ENCODE measurements at regions not wholly inside any gene's neighbourhood (a gene's known extent, or its start where the extent isn't known, plus 50 kb on each side); places are given as distances from the start of the nearest gene placed in this dataset.
A peak's percentile ranks its signal among the peaks of the same experiment; 100 is the strongest.
"Not testable (repeated sequence)": the region's sequence is repeated elsewhere in the genome, so short reads cannot be mapped to it uniquely, and the experiment has no call there.

DNA sequence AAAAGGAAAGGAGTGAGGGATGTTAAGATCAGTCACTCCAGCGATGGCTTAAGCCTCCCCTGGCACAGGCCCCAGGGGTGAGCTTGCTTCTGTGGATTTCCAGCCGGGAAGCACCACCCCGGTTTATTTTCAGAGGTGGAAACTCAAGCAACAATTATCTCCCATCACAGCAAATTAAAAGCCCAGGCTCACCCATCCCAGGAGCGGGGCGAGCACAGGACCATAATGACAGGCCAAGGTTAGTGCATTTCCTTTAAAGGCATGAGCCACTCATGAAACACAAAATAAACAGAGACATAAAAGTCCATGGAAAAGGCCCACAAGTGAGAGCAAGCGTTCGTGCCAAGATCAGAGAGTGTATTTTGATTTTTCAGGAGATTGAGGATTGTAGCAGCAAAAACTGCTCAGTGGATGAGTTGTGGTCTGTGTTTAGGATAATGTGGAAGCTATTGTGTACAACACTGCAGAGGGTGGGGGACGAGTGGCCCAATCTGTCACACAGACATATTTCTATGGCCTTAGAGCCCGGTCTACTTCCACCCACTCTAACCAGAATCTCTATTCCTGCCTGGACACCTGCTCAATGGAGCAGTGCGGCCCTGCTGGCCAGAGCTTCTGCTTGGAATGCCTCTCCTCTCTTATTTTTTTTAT is 111.4 kb upstream of the CDC42EP3 start:
- no peak for FAIRE-seq

DNA sequence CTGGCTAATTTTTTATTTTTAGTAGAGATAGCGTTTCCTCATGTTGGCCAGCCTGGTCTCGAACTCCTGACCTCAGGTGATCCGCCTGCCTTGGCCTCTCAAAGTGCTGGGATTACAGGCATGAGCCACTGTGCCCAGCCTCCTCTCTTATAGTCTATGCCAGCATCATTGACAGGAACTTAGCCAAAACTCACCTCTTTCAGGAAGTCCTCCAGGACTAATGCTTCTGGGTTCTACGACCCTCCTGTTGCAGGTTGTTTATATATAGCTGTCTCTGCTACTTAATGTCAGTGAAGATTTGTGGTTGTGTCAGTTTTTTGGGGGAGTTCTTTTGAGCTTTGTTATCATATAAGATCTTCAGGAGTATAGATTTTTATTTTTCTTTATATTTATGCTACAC is 112.1 kb upstream of the CDC42EP3 start:
- no peak for FAIRE-seq

DNA sequence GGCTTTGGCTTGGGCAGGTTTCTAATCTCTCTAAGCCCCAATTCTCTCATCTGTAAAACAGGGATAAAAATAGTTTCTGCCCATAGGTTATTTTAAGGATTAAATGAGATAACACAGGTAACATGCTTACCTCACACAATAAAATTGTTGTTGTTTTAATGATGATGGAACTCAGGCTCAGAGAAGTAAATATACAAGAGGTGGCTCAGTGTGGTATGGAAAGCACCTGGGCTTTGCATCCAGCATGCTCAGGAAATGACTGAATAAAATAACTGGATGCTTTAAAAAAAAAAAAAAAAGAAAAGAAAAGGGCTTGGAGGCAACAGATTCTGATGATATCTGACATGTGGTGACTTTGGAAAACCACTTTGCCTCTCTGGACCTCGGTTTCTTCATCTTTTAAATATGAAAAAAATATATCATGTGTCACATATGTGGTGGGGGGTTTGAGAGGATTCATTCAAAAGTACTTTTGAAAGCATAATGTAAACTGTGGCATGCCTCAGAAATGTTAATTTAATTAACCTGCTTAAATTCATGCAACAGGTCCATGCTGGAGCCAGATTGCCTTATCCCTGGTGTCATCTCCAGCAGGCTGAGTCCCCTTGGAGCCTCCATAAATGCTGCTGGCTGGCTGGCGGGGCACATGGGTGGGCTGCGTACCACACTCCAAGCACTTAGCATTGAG is 112.8 kb upstream of the CDC42EP3 start:
- FAIRE-seq: no peak

DNA sequence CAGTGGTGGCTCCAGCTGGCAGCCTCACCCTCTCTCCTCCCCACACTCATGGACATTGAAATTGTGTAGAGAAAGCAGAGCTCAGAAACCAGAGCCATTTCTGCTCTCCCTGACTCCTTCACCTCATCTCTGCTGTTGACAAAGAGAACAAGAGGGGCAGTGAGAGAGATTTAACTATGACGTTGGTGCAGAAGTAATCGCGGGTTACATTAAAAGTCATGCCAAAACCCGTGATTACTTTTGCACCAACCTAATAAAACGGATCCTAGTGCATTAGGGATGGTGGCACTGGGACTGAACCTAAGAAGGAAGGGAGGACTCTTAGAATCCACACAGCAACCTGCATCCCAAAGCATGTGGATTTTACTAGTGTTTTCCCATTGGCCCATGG is 113.3 kb upstream of the CDC42EP3 start:
- no peak for FAIRE-seq

DNA sequence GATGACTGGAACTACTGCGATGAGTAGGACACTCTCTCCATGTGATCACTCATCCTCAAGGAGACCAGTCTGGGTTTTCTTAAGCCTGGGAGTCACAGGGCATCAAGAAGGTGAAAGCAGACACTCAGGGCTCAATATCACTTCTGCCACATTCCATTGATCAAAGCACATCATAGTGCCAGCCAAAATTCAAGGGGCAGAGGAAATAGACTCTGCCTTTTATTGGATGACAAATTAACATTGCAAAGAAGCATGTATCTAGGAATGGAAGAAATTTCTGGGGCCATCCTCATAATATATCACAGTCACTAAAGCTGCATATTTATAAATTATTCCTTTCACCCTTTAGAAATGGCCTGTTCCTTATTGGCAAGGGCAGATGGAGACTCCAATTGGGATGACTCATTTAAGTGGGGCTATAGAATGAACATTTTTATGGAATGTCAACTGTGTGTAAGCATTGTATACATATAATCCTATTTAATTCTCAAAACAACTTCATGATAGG is 114.8 kb upstream of the CDC42EP3 start:
- no peak for FAIRE-seq

DNA sequence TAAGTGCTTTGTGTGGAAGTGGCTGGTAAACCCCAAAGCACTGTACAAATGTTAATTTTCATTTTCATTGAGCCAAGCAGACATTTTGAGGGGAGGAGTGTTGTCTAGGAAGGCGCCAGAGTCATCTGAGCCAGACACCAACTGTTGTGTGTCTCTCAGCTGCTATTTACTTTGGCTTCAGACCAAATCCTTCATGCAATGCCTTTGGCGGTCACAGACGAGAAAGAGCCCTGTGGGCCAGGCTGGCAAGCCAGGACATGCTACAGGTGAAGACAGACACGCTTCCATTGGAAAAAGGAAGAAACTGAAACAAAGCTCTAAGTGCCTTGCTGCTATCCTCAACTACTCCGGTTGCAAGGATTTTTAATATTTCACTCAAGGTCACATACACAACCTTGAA is 115.4 kb upstream of the CDC42EP3 start:
- no peak for FAIRE-seq

DNA sequence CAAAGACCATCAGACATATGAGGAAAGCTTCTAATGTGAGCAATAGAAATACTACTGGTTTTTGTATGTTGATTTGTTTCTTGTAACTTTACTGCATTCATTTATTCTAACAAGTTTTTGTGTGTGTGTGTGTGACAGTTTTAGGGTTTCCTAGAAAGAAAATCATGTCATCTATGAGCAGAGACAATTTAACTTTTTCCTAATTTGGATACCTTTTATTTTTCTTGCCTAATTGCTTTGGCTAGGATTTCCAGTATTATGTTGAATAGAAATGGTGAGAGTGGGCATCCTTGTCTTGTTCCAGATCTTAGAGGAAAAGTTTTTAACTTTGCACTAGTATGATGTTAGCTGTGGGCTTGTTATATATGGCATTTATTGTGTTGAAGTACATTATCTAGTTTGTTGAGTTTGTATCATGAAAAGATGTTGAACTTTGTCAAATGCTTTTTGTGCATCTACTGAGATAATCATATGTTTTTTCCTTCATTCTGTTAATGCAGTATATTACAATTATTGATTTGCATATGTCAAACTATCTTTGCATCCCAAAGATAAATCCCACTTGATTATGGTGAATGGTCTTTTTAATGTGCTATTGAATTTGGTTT is 117.3 kb upstream of the CDC42EP3 start:
- no peak for FAIRE-seq

DNA sequence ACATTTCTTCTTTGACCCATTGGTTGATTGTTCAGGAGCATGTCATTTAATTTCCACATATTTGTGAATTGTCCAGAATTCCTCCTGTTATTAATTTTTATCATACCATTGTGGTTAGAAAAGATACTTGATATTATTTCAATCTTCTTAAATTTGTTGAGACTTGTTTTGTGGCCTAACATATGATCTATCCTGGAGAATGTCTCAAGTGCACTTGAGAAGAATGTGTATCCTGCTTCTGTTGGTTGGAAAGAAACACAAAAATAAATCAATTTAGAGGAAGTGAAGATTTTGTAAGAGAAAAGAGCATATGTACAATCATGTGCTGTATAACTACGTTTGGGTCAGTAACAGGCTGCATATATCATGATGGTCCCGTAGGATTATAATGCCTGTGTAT is 118.6 kb upstream of the CDC42EP3 start:
- peak; percentile 15 for FAIRE-seq

DNA sequence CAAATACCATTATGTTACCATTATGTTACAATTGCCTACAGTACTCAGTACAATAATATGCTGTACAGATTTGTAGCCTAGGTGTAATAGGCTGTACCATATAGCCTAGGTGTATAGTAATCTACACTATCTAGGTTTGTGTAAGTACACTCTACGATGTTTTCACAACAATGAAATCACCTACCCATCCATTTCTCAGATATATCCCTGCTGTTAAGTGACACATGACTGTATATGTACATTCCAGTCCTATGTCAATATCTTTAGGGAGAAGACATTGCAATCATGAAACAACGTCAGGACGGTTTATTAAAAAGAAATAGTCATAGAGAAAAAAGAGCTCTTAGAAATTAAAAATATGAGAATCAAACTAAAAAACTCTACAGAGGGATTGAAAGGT is 119.0 kb upstream of the CDC42EP3 start:
- FAIRE-seq: no peak

DNA sequence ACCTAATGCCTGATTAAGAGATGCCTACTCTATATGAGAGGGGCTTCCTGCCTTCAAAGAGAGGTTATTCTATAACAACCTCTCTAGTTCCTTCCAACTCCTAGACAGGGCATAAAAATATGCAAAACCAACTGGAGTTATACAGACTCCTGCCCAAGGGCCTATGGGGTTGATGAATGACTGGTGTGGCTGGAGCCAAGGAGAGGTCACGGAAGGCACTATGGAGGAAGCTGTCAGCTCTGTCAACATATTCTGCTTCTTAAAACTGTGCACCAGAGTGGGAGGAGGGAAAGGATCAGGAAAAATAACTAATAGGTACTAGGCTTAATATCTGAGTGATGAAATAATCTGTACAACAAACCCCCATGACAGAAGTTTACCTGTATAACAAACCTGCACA is 120.9 kb upstream of the CDC42EP3 start:
- no peak for FAIRE-seq

DNA sequence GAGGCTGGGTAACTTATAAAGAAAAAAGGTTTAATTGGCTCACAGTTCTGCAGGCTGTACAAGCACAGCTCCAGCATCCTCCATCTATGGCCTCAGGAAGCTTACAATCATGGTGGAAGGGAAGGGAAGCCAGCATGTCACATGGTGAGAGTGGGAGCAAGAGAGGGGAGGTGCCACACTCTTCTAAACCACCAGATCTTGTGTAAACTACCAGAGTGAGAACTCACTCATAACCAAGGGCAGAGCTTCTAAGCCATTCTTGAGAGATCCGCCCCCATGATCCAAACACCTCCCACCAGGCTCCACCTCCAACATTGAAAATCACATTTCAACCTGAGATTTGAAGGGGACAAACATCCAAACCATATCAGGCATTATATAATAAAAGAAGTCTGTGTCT is 121.6 kb upstream of the CDC42EP3 start:
- FAIRE-seq: no peak

DNA sequence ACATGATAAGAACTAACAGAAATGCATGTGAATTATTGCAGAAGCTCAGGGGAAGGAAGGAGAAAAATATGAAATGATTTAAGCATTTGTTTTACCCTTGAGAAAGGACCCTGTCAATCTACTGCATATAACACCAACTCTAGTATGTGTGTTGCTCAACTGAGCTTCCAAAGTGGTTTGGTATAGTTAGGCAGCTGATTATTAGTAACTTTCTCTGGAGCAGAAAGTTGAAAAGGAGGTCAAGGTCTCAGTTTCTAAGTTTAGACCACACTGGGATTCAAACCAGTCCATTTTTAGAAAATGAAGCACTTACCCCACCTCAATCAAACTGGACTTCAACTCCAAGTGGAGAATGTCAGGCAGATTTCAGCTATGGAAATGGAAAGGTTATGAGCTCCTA is 123.3 kb upstream of the CDC42EP3 start:
- FAIRE-seq: no peak

DNA sequence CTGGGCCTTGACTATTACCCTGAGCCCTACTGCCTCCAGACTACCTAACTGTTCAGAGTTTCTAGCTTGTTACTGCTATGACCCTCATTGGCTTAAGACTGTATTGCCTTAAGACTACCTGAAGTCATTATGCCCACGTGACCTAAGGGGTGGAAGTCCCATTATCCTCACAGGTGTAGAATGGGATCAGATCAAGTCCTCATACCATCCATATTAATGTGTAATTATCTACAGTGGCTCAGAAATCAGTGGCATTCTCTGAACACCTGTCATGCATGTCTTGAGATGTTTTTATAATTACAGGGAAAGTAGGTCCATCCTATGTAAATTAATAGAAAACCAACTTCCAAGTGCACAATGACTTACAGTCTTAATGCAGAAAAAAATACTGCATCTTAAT is 124.0 kb upstream of the CDC42EP3 start:
- FAIRE-seq: no peak

DNA sequence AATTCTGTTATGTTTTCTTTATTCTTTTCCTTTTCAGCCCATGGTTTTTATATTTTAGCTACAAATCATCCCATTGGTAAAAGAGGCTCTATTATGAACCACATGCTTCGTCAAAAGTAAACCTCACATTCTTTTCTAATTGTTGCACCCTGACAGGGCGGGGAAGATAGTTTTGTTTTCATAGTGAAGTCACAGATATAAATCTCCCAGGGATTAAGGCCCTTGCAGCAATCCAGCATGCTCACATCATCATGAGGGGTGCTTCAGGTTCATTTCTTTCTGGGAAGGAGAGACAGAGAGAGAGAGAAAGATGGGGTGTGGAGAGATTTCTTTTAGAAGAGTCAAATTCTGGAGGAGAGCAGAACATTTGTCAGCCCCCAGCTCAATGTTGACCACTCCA is 124.5 kb upstream of the CDC42EP3 start:
- FAIRE-seq: peak; percentile 86

DNA sequence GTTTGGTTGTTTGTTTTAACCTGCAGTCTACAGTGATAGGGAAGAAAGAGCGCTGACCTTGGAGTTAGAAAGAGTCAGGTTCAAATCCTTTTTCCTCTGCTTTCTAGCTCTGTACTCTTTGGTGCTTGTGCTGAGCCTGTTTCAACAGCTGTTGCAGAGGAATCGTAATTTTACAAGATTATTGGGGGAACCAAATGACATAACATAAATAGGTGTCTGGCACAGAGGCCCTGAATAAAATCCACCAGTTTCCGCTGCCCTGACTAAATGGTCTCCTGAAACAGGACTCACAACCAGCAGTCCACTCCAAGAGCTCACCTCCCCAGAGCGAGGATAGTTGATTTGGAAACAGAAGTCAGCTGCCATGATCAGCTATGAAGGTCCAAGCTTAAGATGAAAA is 125.0 kb upstream of the CDC42EP3 start:
- FAIRE-seq: no peak

DNA sequence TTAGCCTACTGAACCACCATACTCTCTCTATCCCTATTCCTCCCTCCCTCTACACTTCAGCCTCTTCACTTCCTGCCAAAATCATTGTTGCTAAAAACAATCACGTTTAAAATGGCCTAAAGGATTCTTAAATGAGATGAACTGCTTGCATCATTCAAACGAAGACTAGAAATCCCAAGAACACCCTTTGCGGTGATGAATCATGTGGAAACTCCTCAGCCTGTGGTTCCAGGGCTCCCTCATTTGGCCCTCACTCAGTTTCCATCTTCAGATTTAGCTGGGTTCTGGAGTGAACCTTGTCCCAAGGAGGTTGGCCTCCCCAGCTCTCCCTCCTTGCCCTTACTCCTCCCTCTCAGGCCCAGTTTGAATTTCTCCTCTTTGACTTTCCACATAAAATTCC is 125.6 kb upstream of the CDC42EP3 start:
- FAIRE-seq: no peak

DNA sequence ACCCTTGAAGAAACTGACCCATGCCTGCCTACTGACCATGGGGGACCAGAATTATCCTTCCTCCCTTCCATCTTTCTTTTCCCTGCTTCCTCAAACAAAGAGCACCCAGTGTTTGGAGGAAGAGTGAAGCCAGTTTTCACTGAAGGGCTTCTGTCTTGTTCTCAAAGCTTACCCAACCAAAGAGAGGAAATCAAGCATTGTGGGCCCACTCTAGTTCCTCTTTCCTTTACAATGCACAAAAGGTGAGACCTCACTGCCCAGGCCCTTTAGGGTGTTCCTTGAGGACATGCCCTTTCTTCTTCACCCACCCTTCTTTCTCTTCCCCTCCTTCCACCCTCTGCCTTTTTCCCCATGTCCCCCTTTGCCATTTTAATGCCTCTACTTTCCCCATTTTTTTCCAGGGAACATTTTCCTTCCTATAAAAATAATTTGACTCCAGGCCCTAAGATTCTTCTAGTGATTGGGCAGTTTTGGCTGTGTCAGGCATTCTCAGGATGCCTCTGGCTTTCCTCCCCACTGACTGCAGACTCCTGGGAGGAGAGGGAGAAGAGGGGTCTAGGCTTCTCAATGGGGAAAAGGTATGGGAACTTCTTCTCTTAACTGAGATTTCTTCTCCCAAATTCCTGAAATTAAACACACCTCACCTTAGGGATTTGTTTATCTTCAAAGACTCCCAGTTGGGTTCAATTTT is 126.6 kb upstream of the RMDN2 start:
- no peak for FAIRE-seq

DNA sequence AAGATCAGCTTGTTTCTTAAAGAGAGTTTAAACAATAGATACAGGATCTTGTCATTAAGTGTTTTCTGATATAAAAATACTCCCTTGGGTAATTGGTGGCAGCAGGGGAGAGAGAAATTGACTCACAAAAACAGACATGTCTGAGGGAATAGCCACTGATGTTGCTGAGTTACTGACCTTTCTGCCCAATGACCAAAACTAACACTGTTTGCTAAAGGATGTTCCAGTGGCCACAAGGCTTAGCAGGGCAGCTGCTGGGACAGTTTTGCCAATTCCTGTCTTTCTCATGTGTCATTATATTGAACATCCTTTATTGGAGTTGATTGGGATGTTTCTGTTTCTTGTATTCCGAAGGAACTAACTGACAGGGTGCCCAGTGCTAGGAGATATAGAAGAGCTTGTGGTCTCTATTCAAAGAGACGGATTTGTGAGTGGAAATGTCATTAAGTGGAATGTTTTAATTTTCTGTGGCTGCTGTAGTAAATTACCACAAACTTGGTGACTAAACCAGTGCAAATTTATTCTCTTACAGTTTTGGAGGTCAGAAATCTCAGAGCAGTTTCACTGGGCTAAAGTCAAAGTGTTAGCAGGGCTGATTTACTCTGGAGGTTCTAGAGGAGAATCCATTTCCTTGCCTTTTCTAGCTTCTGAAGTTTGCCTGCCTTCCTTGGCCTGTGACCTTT is 124.8 kb upstream of the RMDN2 start:
- peak; percentile 49 for FAIRE-seq

DNA sequence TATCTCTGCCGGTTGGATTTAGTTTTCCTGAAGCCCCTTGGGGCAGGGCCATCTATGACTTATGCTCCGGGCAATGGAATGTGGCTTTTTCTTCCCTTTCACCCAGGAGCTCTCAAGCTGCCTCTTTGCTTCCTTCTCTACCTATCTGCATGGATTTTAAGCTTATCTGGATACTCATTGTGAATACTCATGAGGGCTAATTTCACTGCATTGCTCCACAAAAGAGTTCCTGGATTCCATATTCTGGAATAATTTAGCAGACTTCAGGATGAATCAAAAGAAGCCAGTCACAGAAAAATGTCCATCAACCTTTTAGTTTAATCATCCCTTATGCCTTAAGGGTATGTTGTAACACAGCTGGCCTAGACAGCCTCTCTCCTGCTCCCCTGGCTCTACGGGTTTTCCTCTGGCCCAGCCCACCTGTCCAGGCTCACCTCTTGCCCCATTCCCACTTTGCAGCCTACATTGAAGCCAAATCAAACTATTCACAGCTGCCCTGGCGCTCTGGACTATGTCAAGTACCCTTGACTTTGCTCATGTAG is 122.8 kb upstream of the RMDN2 start:
- no peak for FAIRE-seq

DNA sequence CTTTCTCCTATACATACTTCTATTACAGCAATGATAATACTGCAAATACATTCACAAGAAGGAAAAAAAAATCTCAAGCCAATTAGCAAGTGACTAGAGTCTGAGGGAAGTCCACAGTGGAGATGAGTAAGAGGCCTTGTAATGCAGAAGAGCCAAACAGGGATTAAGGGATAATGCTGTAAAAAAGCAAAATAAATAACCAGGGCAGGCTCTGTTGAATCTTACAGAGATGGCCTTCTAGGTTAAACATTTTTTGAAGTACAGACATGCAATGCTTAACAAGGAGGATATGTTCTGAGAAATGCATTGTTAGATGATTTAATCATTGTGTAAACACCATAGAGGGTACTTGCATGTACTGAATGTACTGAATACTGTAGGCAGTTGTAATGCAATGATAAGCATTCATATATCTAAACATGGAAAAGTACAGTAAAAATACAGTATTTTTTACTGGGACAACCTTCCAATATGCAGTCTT is 122.1 kb upstream of the RMDN2 start:
- FAIRE-seq: peak; percentile 90

DNA sequence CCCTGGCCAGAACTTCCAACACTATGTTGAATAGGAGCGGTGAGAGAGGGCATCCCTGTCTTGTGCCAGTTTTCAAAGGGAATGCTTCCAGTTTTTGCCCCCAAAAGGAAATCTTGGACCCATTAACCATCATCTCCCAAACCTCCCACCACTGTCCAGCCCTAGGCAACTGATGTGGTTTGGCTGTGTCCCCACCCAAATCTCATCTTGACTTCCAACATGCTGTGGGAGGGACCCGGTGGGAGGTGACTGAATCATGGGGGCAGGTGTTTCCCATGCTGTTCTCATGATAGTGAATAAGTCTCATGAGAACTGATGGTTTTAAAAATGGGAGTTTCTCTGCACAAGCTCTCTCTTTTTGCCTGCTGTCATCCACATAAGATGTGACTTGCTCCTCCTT is 119.1 kb upstream of the RMDN2 start:
- not testable (repeated sequence) for FAIRE-seq

DNA sequence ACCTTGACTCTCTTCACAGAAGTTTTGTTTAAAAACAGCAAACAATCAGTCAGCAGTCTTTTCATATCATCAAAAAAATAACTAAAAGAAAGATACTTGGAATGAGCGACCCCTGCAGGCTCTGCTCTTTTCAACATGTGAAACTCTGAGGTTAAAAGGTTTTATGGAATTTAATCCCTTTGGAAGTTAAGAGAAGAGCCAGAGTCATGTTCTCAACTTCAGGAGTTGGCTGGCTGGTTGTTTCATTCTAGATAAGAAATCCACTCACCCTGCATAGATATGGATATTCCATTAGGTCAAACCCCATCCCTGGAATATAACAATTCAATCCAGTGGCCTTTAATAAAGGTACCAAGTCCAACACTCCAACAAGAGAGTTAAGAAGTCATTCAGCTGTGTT is 115.6 kb upstream of the RMDN2 start:
- FAIRE-seq: no peak
